GM19035 (cell line): ENCODE measurements at regions not wholly inside any gene's neighbourhood (a gene's known extent, or its start where the extent isn't known, plus 50 kb on each side); places are given as distances from the start of the nearest gene placed in this dataset.
"Not testable (repeated sequence)": the region's sequence is repeated elsewhere in the genome, so short reads cannot be mapped to it uniquely, and the experiment has no call there.

Source experiments
- ATAC-seq: cut with Tn5 transposase; IDR thresholded peaks from one replicate; pipeline ENCODE4 v1.9.1; 2021; ENCODE audit not compliant: unreplicated experiment

DNA sequence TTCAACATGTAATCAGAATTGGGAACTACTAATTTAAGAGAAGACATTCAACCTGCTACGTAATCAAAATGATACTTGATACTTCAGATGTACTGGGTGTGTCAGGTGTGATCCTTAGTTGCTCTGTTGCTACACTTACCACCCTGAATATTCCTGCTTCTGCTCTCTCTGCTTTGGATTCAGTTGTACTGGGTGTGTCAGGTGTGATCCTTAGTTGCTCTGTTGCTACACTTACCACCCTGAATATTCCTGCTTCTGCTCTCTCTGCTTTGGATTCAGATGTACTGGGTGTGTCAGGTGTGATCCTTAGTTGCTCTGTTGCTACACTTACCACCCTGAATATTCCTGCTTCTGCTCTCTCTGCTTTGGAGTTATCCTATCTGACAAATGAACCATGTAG, 290.2 kb downstream of the RAB38 start:
- ATAC-seq: not testable (repeated sequence)

DNA sequence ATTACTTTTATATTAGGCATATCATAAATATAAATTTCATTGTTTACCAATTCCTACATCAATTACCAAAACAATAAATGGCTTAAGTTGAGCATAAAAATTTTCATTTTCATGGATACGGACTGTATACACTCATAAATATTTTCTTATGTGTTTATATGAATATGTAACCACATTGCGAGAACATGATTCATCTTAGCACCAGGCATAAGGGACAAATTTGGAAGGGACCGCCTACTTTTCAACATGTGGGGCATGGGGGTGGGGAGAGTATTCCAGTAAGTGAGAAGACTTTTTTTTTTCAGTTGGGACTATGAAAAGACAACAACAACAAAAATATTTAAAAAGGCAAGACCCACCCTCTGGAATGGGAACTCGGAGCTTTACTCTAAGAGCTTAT, 296.1 kb downstream of the RAB38 start:
- no peak for ATAC-seq

DNA sequence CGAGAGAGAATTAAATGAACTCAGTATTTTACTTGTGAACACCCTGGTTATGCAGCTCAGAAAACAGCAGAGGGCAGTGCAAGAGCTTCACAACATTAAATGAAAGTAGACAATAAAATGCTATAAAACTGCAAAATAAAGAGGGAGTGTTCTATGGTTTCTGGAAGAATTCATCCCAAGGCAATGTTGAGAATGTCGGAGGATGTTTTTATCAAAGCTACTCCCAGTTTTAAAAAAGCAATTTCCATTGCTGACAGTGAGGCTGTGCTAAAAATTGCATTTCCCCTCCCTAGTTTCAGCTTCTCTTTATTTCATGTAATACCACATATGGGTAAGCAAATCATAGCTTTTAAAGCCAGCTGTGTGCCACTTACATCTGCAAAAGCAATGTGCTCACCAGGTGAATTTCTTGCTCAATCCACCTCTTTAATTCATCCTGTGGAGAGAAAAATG, 296.8 kb downstream of the RAB38 start:
- no peak for ATAC-seq

DNA sequence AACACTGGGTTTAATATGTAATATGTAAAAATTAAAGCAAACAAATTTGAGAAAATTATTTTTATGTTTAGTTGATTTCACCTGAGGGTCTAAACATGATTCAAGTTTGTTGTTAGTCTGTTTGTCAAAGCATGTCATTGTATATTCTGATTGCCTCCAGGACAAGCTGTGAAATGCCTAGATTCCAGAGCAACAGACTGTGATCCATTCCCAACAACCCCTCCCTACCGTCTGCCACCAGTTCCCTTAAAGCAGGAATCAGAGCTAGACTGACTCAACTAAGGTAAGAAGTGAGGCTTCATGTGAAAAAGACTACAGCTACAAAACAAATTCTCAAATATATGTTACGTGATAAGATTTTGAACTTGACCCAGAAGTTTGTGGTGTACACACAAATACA, 304.2 kb downstream of the RAB38 start:
- no peak for ATAC-seq

DNA sequence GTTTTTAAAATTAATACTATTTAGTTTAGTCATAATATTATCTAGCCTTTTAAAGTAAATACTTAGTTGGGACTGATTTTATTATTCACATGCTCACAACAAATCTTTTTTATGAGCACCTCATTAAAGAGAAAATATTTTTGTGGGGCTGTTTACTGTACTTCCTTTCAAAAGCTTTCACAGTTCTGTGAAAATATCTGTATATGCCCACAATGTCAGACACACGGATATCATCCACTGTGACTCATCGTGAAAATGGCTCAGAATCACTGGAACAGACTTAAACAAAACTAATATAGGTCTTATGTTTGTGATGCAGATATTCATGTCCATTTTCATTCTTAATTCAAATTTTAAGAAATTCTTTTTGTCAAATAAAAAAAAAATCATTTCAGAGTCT, 305.2 kb downstream of the RAB38 start:
- no peak for ATAC-seq

DNA sequence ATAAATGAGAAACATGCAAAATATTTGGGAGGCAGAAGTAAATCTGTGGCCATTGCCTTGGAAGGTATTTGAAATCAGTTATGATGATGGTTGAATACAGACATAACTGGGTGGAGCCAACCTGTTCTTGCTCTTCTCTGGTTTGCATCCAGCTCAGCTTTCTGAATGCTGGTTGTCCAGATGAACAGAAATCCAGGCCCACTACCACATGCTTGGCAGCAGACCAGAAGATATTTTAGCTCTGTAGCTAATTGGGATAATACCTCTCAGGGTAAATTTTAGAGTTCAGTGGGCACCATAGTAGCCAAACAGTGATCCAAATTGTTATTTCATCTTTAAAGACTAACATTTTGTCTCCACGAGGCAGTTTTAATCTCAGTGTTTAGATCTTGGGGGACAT, 308.3 kb downstream of the RAB38 start:
- ATAC-seq: no peak

DNA sequence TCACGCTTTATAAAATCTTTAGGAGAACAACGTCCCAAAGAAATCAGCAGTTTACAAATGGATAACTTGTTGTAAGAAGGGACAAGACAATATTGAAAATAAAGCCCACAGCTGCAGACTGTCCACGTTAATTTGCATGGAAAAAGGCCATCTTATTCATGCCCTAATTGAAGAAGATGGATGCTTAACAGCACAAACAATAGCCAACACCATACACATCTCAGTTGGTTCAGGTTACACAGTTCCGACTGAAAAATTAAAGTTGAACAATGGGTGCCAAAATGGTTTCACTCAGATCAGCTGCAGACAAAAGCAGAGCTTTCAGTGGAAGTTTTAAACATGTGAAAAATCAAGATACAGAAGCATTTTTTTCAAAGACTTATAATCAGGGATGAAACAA, 314.2 kb downstream of the RAB38 start:
- ATAC-seq: no peak

DNA sequence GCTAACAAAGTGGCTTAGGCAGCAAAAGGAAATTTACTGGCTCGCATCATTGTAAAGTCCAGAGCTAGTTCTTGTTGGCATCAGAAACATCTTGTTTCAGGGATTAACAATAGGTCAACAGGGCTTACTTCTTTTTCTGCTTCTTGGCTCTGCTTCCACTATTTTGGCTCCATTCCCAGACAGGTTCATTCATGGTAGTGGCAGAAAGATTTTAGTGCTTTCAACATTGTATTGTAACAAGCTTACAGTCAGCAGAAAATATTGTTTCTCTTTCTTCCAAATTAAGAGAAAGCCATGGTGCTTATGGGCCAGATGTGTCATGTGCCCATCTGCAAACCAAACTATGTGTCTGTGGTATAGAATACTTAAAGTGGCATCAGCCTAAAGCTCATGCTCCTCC, 315.6 kb downstream of the RAB38 start:
- ATAC-seq: no peak

DNA sequence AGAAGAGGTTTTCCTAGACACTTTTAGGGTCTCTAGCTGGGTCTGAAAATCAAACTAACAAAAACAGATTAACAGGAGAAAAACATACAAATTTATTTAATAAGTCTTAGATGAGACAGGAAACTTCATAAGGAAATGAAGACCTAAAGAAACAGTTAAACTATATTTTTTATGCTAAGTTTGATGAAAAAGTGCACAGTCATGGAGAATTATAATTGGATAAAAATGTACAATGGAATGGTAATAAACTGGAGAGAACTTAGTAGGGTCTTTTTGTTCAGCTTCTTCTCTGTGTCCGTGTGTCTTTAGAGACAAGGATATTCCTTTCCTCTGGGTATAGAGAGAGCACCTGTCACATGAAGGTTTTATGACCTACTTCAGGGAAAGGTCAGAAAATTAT, 323.4 kb downstream of the RAB38 start:
- no peak for ATAC-seq

DNA sequence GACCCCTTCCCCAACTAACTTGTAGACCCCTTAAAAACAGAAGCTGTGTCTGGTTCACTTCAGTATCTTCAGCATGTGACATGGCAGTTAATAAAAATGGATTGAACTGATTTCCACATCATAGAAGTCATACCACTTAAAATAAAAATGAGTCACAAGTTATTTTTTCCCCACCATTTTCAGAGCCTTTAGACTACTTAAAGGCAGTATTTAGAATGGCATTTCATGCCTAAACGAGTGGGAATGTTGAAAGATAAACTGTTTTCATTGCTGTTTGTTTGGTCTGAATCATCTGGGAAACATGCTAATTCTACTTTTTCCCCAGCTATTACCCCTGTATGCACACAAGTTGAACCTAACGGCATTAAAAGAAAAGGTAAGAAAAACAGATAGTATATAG, 324.0 kb downstream of the RAB38 start:
- ATAC-seq: no peak

DNA sequence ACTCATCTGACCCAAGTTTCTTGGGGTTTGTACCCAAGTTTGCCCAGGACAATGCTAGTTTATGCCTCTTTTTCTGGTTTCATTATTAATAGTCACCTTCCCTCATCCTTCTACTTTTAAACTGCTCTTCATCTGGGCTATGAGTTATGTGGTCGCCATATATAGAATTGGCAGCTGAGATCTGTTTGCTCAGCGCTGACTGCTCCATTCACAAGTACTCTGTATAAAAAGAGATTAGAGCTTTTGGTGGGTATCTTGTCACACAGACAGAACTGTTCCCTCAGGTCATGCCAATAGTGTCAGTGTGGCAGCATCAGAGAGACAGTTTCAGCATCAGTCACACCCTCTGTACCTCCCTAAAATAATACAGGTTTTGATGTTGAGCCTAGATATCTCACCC, 326.0 kb downstream of the RAB38 start:
- ATAC-seq: no peak

DNA sequence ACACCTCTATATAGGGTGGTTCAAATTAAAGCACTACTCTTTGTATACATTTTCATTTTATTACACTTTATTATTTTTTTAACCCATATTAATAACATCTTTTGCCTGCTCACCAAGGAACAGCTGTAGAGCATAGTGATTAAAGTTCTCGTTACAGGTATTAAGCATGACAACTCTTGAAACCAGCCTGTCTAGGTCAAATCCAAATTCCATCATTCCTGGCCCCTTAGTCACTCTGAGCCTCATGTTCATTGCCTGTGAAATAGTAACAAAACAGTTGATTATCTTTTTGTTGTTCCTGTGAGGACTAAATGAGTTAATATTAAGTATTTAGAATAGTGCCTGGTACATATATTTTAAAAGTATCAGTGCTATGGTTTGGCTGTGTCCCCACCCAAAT, 334.5 kb downstream of the RAB38 start:
- no peak for ATAC-seq

DNA sequence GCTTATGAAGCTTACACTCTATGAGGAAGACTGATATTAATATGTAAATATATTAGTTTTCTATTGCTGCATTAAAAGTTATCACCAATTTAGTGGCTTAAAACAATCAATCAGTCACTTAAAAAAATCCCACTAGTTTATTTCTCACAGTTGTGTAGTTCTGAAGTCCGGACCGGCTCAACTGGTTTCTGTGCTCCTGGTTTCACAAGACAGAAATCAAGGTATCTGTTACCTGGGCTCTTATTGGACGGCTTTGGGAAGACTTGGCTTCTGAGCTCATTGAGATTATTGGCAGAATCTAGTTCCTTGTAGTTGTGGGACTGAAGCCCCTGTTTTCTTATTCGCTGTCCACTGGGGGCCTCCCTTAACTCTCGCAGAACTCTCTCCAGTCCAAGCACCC, 343.0 kb downstream of the RAB38 start:
- no peak for ATAC-seq

DNA sequence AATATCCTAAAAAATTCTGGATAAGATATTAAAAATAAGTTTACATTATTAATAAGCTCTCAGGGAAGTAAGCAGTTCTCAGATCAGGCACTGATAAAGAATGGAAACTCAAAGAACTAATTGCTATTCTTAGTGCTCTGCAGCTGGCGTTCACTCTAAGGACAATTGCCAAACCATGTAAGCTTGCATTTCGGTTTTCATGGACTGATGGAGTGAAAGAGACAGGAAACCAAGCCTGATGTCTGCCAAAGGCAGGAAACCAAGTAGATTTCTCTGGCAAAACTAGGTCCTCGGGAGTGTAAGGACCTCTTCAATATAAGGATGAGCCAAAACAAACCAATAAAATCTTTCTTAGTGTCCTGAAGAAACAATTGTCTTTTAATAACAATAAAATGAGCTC, 355.2 kb downstream of the RAB38 start:
- no peak for ATAC-seq

DNA sequence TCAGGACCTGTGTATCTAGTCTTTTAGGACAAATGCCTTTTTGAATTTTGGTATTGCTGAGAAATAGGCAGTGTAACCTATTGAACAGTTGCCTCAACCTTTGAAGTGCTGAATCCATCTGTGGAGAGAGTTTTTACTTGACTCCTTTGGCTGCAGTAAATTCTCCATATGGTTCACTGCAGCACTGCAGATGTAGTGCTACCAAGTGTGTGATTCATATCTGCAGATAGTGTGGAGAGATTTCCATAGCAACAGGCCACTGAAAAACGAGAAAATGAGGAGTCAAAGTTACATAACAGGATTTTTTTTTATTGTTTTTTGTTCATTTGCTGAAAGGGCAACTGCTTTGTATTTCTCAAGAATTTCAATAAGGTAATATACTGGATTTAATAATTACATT, 356.1 kb downstream of the RAB38 start:
- ATAC-seq: no peak

DNA sequence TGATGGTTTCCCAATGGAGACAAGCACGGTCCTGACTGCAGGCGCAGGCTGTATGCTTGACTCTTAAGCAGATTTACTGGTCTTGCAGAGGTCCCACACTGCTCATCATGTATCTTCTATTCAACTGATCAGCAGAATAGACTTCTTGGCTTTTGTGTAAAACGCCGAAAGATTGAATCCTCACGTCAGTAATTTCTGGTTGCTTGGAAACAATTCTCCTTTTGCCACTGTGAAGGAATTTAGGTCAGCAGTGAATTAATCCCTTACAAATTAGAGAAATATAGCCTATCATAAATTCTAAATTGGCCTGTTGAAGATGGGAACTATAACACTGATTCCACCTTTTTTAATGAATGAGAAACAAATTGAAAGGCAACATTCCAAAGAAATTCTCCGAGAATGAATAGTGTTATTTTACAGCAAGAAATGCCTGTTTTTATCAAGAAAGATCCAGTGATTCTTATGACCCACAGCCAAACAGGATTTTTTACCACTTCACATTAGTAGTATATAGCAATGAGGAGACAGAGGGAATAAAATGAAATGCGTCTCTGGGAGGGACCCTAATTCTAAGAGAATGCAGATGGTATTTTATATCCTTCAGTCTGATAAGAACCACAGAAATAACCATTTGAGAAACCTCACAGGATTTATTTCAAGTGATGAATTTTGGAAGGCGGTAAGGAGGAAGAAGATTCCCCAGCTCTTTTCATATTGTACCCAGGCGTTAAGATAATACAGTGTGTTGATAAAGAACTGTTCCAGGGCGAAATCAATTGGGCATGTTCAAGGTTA, 362.5 kb downstream of the RAB38 start:
- ATAC-seq: no peak

DNA sequence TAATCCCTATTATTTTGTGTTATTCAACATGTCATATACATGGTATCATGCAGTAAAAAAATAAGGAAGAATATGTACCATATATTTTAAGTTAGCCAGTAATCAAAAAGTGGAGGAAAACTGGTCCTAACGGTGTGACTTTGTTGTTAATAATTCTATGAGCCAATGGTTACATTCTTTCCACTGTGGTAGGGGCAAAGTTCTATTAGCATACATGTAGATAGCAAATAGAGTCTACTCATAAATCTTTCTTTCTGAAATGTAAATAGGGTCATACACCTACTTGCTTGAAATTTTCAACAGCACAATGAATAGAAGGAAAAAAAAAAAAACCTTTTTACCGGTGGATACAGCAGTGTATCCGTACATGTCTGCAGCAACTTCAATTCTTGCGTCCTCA, 364.8 kb downstream of the RAB38 start:
- no peak for ATAC-seq

DNA sequence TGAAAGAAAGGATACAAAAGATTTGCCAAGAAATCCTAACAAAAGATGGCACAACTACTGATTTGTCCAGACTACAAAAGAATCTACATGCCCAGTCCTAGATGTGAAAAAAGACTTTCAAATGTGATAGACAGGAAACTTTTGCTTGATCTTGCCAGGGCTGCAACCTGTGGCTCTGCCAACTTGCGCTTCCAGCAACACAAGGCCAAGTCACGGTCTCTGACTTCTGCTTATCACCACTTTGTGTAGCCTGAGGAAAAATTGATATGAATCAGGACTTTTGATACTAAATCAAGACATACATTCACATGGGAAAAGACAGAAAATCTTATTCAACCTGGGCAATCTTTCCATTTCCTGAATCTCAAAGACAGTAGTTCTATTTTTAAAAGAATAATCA, 366.0 kb downstream of the RAB38 start:
- no peak for ATAC-seq

DNA sequence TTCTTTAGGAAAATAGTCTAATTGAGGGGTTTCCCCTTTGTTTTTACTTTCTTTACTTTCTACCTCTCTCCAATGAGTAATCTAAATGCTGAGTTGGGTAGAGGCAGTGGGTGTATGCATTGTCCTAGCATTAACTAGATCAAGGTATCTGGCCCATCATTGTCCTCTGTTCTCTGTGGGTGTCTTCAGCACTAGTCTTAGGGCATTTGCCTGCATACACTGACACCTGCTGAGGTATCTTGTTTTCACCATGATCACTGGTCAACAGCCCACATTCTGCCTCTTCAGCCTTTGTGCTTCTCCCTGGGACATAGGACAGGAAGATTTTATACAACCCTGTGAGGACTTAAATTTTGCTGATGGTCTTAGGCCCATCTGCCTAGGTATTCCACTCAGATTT, 371.1 kb downstream of the RAB38 start:
- ATAC-seq: no peak

DNA sequence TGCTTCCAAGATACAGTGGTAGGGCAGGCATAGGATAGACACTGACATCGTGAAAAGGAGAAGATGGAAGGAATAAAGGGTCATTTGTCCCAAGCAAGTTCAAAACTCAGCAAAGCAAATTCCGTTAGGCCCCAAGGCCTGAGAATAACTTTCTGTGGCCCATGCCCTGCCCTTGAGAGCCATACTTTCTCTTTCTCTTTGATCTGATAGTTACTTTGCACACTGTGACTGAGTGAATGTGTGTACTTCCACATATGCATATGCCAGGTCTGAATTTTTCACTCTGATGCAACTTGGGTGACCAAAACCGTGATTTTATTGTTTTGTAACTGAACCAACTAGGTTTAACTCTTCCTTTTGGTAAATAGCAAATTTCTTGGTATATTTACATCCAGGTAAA, 371.5 kb downstream of the RAB38 start:
- no peak for ATAC-seq

DNA sequence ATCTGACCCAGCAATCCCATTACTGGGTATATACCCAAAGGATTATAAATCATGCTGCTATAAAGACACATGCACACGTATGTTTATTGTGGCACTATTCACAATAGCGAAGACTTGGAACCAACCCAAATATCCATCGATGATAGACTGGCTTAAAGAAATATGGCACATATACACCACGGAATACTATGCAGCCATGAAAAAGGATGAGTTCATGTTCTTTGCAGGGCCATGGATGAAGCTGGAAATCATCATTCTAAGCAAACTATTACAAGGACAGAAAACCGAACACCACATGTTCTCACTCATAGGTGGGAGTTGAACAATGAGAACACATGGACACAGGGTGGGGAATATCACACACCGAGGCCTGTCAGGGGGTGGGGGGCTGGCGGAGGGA, 390.4 kb downstream of the RAB38 start:
- ATAC-seq: not testable (repeated sequence)

DNA sequence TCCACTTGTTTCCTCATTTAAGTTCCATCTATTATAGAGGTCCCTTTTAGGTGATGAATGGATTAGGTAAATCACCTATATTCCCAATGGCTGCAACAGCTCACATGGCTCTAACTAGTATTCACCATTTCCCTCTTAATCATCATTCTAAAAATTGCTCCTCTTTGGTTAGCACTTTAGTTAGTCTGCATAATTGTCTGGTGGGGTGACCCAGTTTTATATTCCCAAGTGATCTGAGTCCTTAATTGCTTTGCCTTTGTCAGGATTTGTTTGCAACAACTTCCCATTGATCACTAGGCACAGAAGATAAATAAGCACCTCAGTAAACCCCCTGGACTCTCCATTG, 395.2 kb downstream of the RAB38 start:
- no peak for ATAC-seq

DNA sequence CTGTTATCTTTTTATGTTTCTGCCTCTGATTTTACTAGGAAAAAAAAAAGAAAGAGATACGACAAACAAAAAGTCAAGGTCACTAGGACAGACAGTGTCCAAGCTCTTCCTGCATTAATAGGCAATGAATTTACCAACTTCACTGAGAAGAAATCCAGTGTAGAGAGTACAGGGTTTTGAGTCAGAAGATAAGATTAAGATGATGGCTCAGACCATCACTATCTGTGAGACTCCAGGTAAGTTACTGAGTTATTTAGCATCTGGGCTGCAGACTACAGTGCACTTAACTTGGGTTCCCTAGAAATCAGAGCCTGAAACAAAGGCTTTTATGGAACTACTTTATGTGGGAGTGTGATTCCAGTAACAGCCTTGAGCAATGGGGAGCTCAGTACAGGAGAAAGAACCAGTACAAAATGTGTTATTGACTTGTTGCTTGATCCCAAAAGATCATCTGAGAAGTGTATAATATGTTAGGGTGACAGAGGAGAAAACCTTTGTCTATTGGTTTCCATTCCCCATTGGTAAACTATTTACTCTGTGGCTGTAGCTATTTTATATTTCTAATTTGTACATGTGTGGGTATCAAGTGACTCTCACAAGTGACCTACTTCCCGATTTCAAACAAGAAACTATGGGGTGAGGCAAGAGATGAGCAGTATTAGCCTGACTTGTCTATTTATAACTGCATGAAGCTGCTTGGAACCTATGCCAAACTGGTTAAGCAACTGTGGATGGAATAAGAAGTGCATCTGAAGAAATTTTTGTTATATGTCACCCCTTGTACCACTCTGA, 395.8 kb downstream of the RAB38 start:
- no peak for ATAC-seq
